Astrocyte (in vitro differentiated cells and primary cell): ENCODE measurements at regions not wholly inside any gene's neighbourhood (a gene's known extent, or its start where the extent isn't known, plus 50 kb on each side); places are given as distances from the start of the nearest gene placed in this dataset.

Experiments
- DNase-seq: peaks from one replicate; pipeline ENCODE4 v3.0.0-alpha.2; 2010; ENCODE audit warnings: low read depth
- FAIRE-seq: peaks from 2 replicates; lab custom pipeline; 2011; peaks lifted over from hg19 to GRCh38; lab: Jason Lieb, UNC
- H2AFZ ChIP-seq: 2 replicates; pipeline ENCODE4 v1.6.0; 2012; ENCODE audit warnings: low read depth, low read length, inconsistent platforms
- H3K27ac ChIP-seq: 2 replicates; pipeline ENCODE4 v1.5.1; 2011; ENCODE audit warnings: low read depth, low read length, inconsistent platforms
- H3K27me3 ChIP-seq: 2 replicates; pipeline ENCODE4 v1.6.0; 2011; ENCODE audit warnings: low read length, inconsistent platforms; ENCODE audit not compliant: insufficient read depth
- H3K36me3 ChIP-seq: 2 replicates; pipeline ENCODE4 v1.5.1; 2011; ENCODE audit warnings: low read length, inconsistent platforms; ENCODE audit not compliant: insufficient read depth
- H3K4me1 ChIP-seq: 2 replicates; pipeline ENCODE4 v1.5.1; 2011; ENCODE audit warnings: low read length, inconsistent platforms; ENCODE audit not compliant: insufficient read depth
- H3K4me2 ChIP-seq: 2 replicates; pipeline ENCODE4 v1.6.0; 2012; ENCODE audit warnings: low read length, inconsistent platforms
- H3K4me3 ChIP-seq: 2 replicates; pipeline ENCODE4 v1.5.1; 2011; ENCODE audit warnings: low read depth, mild to moderate bottlenecking, low read length, inconsistent platforms; ENCODE audit not compliant: insufficient read depth
- H3K79me2 ChIP-seq: 2 replicates; pipeline ENCODE4 v1.6.0; 2012; ENCODE audit warnings: mild to moderate bottlenecking, low read length, inconsistent platforms; ENCODE audit not compliant: insufficient read depth
- H3K9ac ChIP-seq: 2 replicates; pipeline ENCODE4 v1.6.0; 2012; ENCODE audit warnings: mild to moderate bottlenecking, low read length, inconsistent platforms
- H3K9me3 ChIP-seq: 2 replicates; pipeline ENCODE4 v1.5.1; 2012; ENCODE audit warnings: low read depth, mild to moderate bottlenecking, low read length, inconsistent platforms; ENCODE audit not compliant: insufficient read depth
- H4K20me1 ChIP-seq: 2 replicates; pipeline ENCODE4 v1.6.0; 2012; ENCODE audit warnings: low read length, inconsistent platforms; ENCODE audit not compliant: insufficient read depth
- H3K27ac Mint-ChIP-seq: one replicate; pipeline ENCODE4 v1.8.0; 2021; ENCODE audit warnings: mild to moderate bottlenecking, mixed read lengths; ENCODE audit not compliant: unreplicated experiment
- H3K27me3 Mint-ChIP-seq: one replicate; pipeline ENCODE4 v1.8.0; 2021; ENCODE audit warnings: low read depth, mixed read lengths; ENCODE audit not compliant: unreplicated experiment
- H3K36me3 Mint-ChIP-seq: one replicate; pipeline ENCODE4 v1.8.0; 2021; ENCODE audit warnings: low read depth, mixed read lengths; ENCODE audit not compliant: unreplicated experiment
- H3K4me1 Mint-ChIP-seq: one replicate; pipeline ENCODE4 v1.8.0; 2021; ENCODE audit warnings: low read depth, mixed read lengths; ENCODE audit not compliant: unreplicated experiment
- H3K4me3 Mint-ChIP-seq: one replicate; pipeline ENCODE4 v1.8.0; 2021; ENCODE audit warnings: mild to moderate bottlenecking, moderate library complexity, mixed read lengths; ENCODE audit not compliant: unreplicated experiment
- H3K9me3 Mint-ChIP-seq: one replicate; pipeline ENCODE4 v1.8.0; 2021; ENCODE audit warnings: mild to moderate bottlenecking, mixed read lengths; ENCODE audit not compliant: unreplicated experiment
- EZH2 ChIP-seq: IDR thresholded peaks from 2 replicates; pipeline ENCODE4 v1.6.1; 2012; ENCODE audit warnings: mild to moderate bottlenecking, low read length, inconsistent platforms; ENCODE audit not compliant: insufficient read depth
- TF ChIP-seq, protein P1 (sequence below): IDR thresholded peaks from 2 replicates; pipeline ENCODE4 v1.5.1; 2011; ENCODE audit warnings: low read depth, mild to moderate bottlenecking, inconsistent platforms, low read length, moderate library complexity; ENCODE audit not compliant: insufficient read depth

DNA sequence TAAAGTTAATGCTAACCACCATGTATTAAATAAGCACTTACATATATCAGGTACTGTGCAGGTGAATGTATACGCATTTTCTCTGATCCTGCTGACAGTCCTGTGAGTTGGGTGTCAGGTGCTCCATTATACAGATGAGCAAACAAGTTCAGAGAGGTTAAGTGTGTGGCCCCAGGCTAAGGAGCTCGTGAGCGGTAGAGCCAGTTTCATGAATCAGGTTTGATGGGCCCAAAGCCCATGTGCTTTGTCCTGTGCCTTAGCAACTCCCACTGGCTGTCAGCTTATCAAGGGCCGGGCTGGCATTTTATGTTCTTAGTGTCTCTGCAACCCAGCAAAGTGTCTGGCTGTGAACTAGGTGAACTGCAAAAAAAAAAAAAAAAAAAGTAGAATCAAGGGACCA lies 701.2 kb upstream of the TBX3 start:
- peaks cover 43% of the 10 kb centered on the region for H3K27me3 Mint-ChIP-seq
- no peaks in the 10 kb centered on the region for H3K9me3 ChIP-seq
- no peaks in the 10 kb centered on the region for H3K79me2 ChIP-seq
- no peaks in the 10 kb centered on the region for H3K36me3 ChIP-seq
- H3K27me3 ChIP-seq = no peaks in the 10 kb centered on the region
- no peaks in the 10 kb centered on the region for H3K36me3 Mint-ChIP-seq
- H4K20me1 ChIP-seq = no peaks in the 10 kb centered on the region
- FAIRE-seq = no peak
- no peak overlapping the region for H3K9ac ChIP-seq
- no peak for DNase-seq
- no peak overlapping the region for H3K4me2 ChIP-seq
- H3K9me3 Mint-ChIP-seq = peaks cover 1% of the 10 kb centered on the region
- no peak overlapping the region for H3K27ac ChIP-seq
- H2AFZ ChIP-seq = no peak overlapping the region
- no peaks in the 10 kb centered on the region for H3K4me1 Mint-ChIP-seq
- H3K4me1 ChIP-seq = peaks cover 8% of the 10 kb centered on the region
- H3K4me3 ChIP-seq = no peak overlapping the region
- TF ChIP-seq, protein P1, sequence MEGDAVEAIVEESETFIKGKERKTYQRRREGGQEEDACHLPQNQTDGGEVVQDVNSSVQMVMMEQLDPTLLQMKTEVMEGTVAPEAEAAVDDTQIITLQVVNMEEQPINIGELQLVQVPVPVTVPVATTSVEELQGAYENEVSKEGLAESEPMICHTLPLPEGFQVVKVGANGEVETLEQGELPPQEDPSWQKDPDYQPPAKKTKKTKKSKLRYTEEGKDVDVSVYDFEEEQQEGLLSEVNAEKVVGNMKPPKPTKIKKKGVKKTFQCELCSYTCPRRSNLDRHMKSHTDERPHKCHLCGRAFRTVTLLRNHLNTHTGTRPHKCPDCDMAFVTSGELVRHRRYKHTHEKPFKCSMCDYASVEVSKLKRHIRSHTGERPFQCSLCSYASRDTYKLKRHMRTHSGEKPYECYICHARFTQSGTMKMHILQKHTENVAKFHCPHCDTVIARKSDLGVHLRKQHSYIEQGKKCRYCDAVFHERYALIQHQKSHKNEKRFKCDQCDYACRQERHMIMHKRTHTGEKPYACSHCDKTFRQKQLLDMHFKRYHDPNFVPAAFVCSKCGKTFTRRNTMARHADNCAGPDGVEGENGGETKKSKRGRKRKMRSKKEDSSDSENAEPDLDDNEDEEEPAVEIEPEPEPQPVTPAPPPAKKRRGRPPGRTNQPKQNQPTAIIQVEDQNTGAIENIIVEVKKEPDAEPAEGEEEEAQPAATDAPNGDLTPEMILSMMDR = no peak
- no peak for TF ChIP-seq EZH2
- H3K4me3 Mint-ChIP-seq = no peak overlapping the region
- no peak overlapping the region for H3K27ac Mint-ChIP-seq

- Histone ChIP-seq H3K4me2 (no peak overlapping the region), H3K79me2 (no peaks in the 10 kb centered on the region), H3K9ac (no peak overlapping the region), H3K27me3 (no peaks in the 10 kb centered on the region), H3K36me3 (no peaks in the 10 kb centered on the region), H3K4me1 (peaks cover 8% of the 10 kb centered on the region), H2AFZ (no peak overlapping the region), H3K9me3 (no peaks in the 10 kb centered on the region), H3K4me3 (no peak overlapping the region), H3K27ac (no peak overlapping the region), H4K20me1 (no peaks in the 10 kb centered on the region)
- FAIRE-seq (no peak), DNase-seq (no peak)
- no peaks in the 10 kb centered on the region for H3K36me3 Mint-ChIP-seq
- no peak overlapping the region for H3K4me3 Mint-ChIP-seq
- H3K27me3 Mint-ChIP-seq = peaks cover 46% of the 10 kb centered on the region
- TF ChIP-seq EZH2 = no peak
- TF ChIP-seq, protein P1 = no peak
- H3K4me1 Mint-ChIP-seq = no peaks in the 10 kb centered on the region
- H3K27ac Mint-ChIP-seq = no peak overlapping the region
- H3K9me3 Mint-ChIP-seq = no peaks in the 10 kb centered on the region
These were observed 700.4 kb upstream of the TBX3 start for GRCh38 chr12:115384391-115384790.

- no peaks in the 10 kb centered on the region for H3K9me3 Mint-ChIP-seq
- no peaks in the 10 kb centered on the region for H3K36me3 Mint-ChIP-seq
- H3K4me1 Mint-ChIP-seq = no peaks in the 10 kb centered on the region
- H3K36me3 ChIP-seq = no peaks in the 10 kb centered on the region
- H3K27me3 ChIP-seq = no peaks in the 10 kb centered on the region
- H3K27ac Mint-ChIP-seq = no peak overlapping the region
- peaks cover 8% of the 10 kb centered on the region for H3K4me1 ChIP-seq
- no peak overlapping the region for H2AFZ ChIP-seq
- H4K20me1 ChIP-seq = no peaks in the 10 kb centered on the region
- no peak overlapping the region for H3K4me3 ChIP-seq
- H3K9ac ChIP-seq = no peak overlapping the region
- TF ChIP-seq, protein P1 = no peak
- TF ChIP-seq EZH2 = no peak
- peak overlapping the region; percentile 10 for H3K4me2 ChIP-seq
- FAIRE-seq (peak; percentile 55), DNase-seq (peak; percentile 91)
- H3K79me2 ChIP-seq = no peaks in the 10 kb centered on the region
- H3K27me3 Mint-ChIP-seq = peaks cover 51% of the 10 kb centered on the region
- H3K9me3 ChIP-seq = no peaks in the 10 kb centered on the region
- H3K27ac ChIP-seq = no peak overlapping the region
- no peak overlapping the region for H3K4me3 Mint-ChIP-seq
These were observed 699.7 kb upstream of the TBX3 start for GRCh38 chr12:115383668-115384067.
